H9 (cell line): ENCODE measurements at regions not wholly inside any gene's neighbourhood (a gene's known extent, or its start where the extent isn't known, plus 50 kb on each side); places are given as distances from the start of the nearest gene placed in this dataset.

Experiments
- DNase-seq: peaks from one replicate; pipeline ENCODE4 v3.0.0-alpha.2; 2017
- H2AFZ ChIP-seq: one replicate; pipeline ENCODE4 v1.6.1; 2013; ENCODE audit warnings: mild to moderate bottlenecking, low read length, control low read depth, moderate library complexity
- H2AK5ac ChIP-seq: 2 replicates; pipeline ENCODE4 v1.6.1; 2013; ENCODE audit warnings: low read length, control low read depth, mixed read lengths; ENCODE audit not compliant: insufficient read length
- H2BK120ac ChIP-seq: one replicate; pipeline ENCODE4 v1.6.1; 2013; ENCODE audit warnings: low read depth, mild to moderate bottlenecking, low read length, control low read depth, inconsistent platforms; ENCODE audit not compliant: poor library complexity, severe bottlenecking
- H2BK12ac ChIP-seq: 2 replicates; pipeline ENCODE4 v1.6.1; 2013; ENCODE audit warnings: low read length, control low read depth, mixed read lengths, low read depth; ENCODE audit not compliant: insufficient read length
- H2BK15ac ChIP-seq: 2 replicates; pipeline ENCODE4 v1.6.1; 2013; ENCODE audit warnings: low read depth, low read length, control low read depth
- H2BK20ac ChIP-seq: one replicate; pipeline ENCODE4 v1.6.1; 2013; ENCODE audit warnings: low read depth, mild to moderate bottlenecking, low read length, control low read depth, inconsistent platforms; ENCODE audit not compliant: poor library complexity, severe bottlenecking
- H2BK5ac ChIP-seq: 2 replicates; pipeline ENCODE4 v1.6.1; 2013; ENCODE audit warnings: low read length, control low read depth, mixed read lengths; ENCODE audit not compliant: insufficient read length
- H3K14ac ChIP-seq: 2 replicates; pipeline ENCODE4 v1.6.1; 2013; ENCODE audit warnings: low read length, control low read depth; ENCODE audit not compliant: insufficient read depth
- H3K18ac ChIP-seq: 2 replicates; pipeline ENCODE4 v1.6.1; 2013; ENCODE audit warnings: low read depth, mild to moderate bottlenecking, mixed read lengths, low read length, control low read depth; ENCODE audit not compliant: insufficient read length
- H3K23ac ChIP-seq: 2 replicates; pipeline ENCODE4 v1.6.1; 2013; ENCODE audit warnings: low read length, control low read depth, mixed read lengths, low read depth; ENCODE audit not compliant: insufficient read length
- H3K23me2 ChIP-seq: 2 replicates; pipeline ENCODE4 v1.6.1; 2013; ENCODE audit warnings: low read depth, mild to moderate bottlenecking, mixed read lengths, low read length, control low read depth; ENCODE audit not compliant: insufficient read length, poor library complexity, severe bottlenecking
- H3K27ac ChIP-seq: 2 replicates; pipeline ENCODE4 v1.5.1; 2013; ENCODE audit warnings: low read length, control low read depth, mixed read lengths, low read depth; ENCODE audit not compliant: insufficient read length
- H3K27me3 ChIP-seq: 2 replicates; pipeline ENCODE4 v1.6.1; 2013; ENCODE audit warnings: low read length, control low read depth, inconsistent platforms; ENCODE audit not compliant: insufficient read depth
- H3K4ac ChIP-seq: 2 replicates; pipeline ENCODE4 v1.6.1; 2013; ENCODE audit warnings: low read depth, mild to moderate bottlenecking, control low read depth, inconsistent platforms, low read length, moderate library complexity
- H3K4me1 ChIP-seq: 2 replicates; pipeline ENCODE4 v1.6.1; 2013; ENCODE audit warnings: low read length, control low read depth, inconsistent platforms; ENCODE audit not compliant: insufficient read depth
- H3K4me2 ChIP-seq: 2 replicates; pipeline ENCODE4 v1.6.1; 2013; ENCODE audit warnings: low read length, control low read depth, mixed read lengths; ENCODE audit not compliant: insufficient read length, insufficient read depth
- H3K56ac ChIP-seq: 2 replicates; pipeline ENCODE4 v1.6.1; 2013; ENCODE audit warnings: low read depth, mild to moderate bottlenecking, mixed read lengths, low read length, control low read depth; ENCODE audit not compliant: insufficient read length
- H3K79me1 ChIP-seq: 2 replicates; pipeline ENCODE4 v1.6.1; 2013; ENCODE audit warnings: low read depth, mild to moderate bottlenecking, moderate library complexity, low read length, control low read depth, inconsistent platforms; ENCODE audit not compliant: insufficient read depth, poor library complexity, severe bottlenecking
- H3K79me2 ChIP-seq: 2 replicates; pipeline ENCODE4 v1.6.1; 2013; ENCODE audit warnings: low read length, control low read depth, inconsistent platforms; ENCODE audit not compliant: insufficient read depth
- H3K9ac ChIP-seq: 2 replicates; pipeline ENCODE4 v1.6.1; 2013; ENCODE audit warnings: low read length, control low read depth, mixed read lengths; ENCODE audit not compliant: insufficient read length; ENCODE audit errors: extremely low read depth
- H3K9me3 ChIP-seq: one replicate; pipeline ENCODE4 v1.6.1; 2013; ENCODE audit warnings: low read depth, low read length, inconsistent platforms; ENCODE audit not compliant: control insufficient read depth
- H3T11ph ChIP-seq: one replicate; pipeline ENCODE4 v1.6.1; 2013; ENCODE audit warnings: mild to moderate bottlenecking, low read length, control low read depth, inconsistent platforms
- H4K20me1 ChIP-seq: one replicate; pipeline ENCODE4 v1.6.1; 2013; ENCODE audit not compliant: control insufficient read depth, insufficient read length, insufficient read depth
- H4K5ac ChIP-seq: 2 replicates; pipeline ENCODE4 v1.6.1; 2013; ENCODE audit warnings: low read depth, mild to moderate bottlenecking, mixed read lengths, low read length, control low read depth; ENCODE audit not compliant: insufficient read length
- H4K8ac ChIP-seq: replicated peaks from 2 replicates; pipeline ENCODE4 v1.6.1; 2013; ENCODE audit warnings: low read length, control low read depth, mixed read lengths, low read depth; ENCODE audit not compliant: insufficient read length
- H4K91ac ChIP-seq: 2 replicates; pipeline ENCODE4 v1.6.1; 2013; ENCODE audit warnings: low read depth, mild to moderate bottlenecking, moderate library complexity, mixed read lengths, low read length, control low read depth; ENCODE audit not compliant: insufficient read length
- H3K27ac Mint-ChIP-seq, 3 experiments: 2 replicates in 2 of 3; 3 replicates in 1 of 3; pipeline ENCODE4 v1.8.0; 2020 to 2021; ENCODE audit warnings: mixed read lengths in 3 of 3, mild to moderate bottlenecking in 1 of 3, moderate library complexity in 1 of 3
- H3K27me3 Mint-ChIP-seq: 2 replicates; pipeline ENCODE4 v1.8.0; 2021; ENCODE audit warnings: low read depth, mild to moderate bottlenecking, moderate library complexity, mixed read lengths
- H3K36me3 Mint-ChIP-seq, 3 experiments: 2 replicates in 2 of 3; 3 replicates in 1 of 3; pipeline ENCODE4 v1.8.0; 2020 to 2021; ENCODE audit warnings: low read depth in 3 of 3, mixed read lengths in 3 of 3; ENCODE audit not compliant: insufficient read depth in 1 of 3
- H3K4me1 Mint-ChIP-seq, 2 experiments: 2 replicates each; pipeline ENCODE4 v1.8.0; 2020; ENCODE audit warnings: mixed read lengths in 2 of 2
- H3K4me3 Mint-ChIP-seq, 2 experiments: 2 replicates in 1 of 2; 3 replicates in 1 of 2; pipeline ENCODE4 v1.8.0; 2020 to 2021; ENCODE audit warnings: mild to moderate bottlenecking in 2 of 2, mixed read lengths in 2 of 2, moderate library complexity in 1 of 2
- H3K9me3 Mint-ChIP-seq, 2 experiments: 2 replicates in 1 of 2; 3 replicates in 1 of 2; pipeline ENCODE4 v1.8.0; 2020; ENCODE audit warnings: mild to moderate bottlenecking in 2 of 2, mixed read lengths in 2 of 2, moderate library complexity in 1 of 2
- CTCF ChIP-seq: fragments of 200-600 bp; sonication (generic); conservative IDR thresholded peaks from 3 replicates; pipeline ENCODE4 v1.8.0; 2021; ENCODE audit warnings: antibody characterized with exemption, mild to moderate bottlenecking
- WGBS: extraction: QIAGEN DNeasy Blood & Tissue Kit; methylation state at CpG from one replicate; pipeline ENCODE4 v1.1.7; 2013; ENCODE audit warnings: missing lambda C conversion rate, low lambda C conversion rate, mixed read lengths; ENCODE audit not compliant: insufficient read length; ENCODE audit errors: extremely low coverage; 5-methylcytosine and 5-hydroxymethylcytosine counted together

DNA sequence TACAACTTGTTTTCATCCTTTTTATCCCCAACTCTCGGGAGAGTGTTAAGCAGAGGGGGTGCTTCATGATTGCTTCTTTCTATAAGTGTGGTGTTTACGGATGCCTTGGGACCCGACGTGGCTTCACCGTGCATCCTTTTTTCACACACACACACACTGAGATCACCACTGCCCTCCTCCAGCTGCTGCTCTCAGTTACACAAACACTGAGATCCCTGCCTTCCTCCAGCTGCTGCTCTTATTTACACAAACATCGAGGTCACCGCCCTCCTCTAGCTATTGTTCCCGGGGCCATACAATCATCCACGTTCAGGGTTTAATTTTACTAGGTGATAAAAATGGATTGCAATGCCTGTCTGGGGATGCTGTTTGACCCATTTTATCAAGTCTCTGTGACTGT is 155.4 kb upstream of the FAM9B start:
- no CpG with 5 or more reads among the region's 9 CpGs for WGBS
- Histone ChIP-seq H2AK5ac (no peak overlapping the region), H4K5ac (no peak overlapping the region), H3K9ac (no peak overlapping the region), H3K4me2 (no peak overlapping the region), H2BK15ac (no peak overlapping the region), H3K27me3 (no peaks in the 10 kb centered on the region), H4K91ac (no peak overlapping the region), H3K79me2 (no peaks in the 10 kb centered on the region), H3K23me2 (no peaks in the 10 kb centered on the region), H3T11ph (no peak overlapping the region), H3K56ac (no peak overlapping the region), H3K27ac (no peak overlapping the region), H3K14ac (no peak overlapping the region), H2BK5ac (no peak overlapping the region), H2BK20ac (no peak overlapping the region), H3K23ac (no peak overlapping the region), H3K18ac (no peak overlapping the region), H4K20me1 (no peaks in the 10 kb centered on the region), H3K9me3 (no peaks in the 10 kb centered on the region), H3K79me1 (no peaks in the 10 kb centered on the region), H2BK12ac (no peak overlapping the region), H3K4me1 (peaks cover 6% of the 10 kb centered on the region), H2BK120ac (no peak overlapping the region), H4K8ac (no peak overlapping the region), H2AFZ (peak overlapping the region; percentile 75), H3K4ac (no peak overlapping the region)
- H3K9me3 Mint-ChIP-seq = peaks cover 2 to 54% of the 10 kb centered on the region in 2 experiments; a peak in 2 of 5 replicates
- H3K27me3 Mint-ChIP-seq = no peaks in the 10 kb centered on the region
- DNase-seq = no peak
- no peaks in the 10 kb centered on the region for H3K36me3 Mint-ChIP-seq
- no peak overlapping the region; a peak in 1 of 5 replicates for H3K4me3 Mint-ChIP-seq
- TF ChIP-seq CTCF = no peak
- H3K27ac Mint-ChIP-seq = peak overlapping the region in 1 of 3 experiments; percentile 27; a peak in 1 of 7 replicates
- H3K4me1 Mint-ChIP-seq = peaks cover 14 to 24% of the 10 kb centered on the region in 2 experiments
